ENCODE measurements at regions not wholly inside any gene's neighbourhood (a gene's known extent, or its start where the extent isn't known, plus 50 kb on each side); places are given as distances from the start of the nearest gene placed in this dataset.

DNA sequence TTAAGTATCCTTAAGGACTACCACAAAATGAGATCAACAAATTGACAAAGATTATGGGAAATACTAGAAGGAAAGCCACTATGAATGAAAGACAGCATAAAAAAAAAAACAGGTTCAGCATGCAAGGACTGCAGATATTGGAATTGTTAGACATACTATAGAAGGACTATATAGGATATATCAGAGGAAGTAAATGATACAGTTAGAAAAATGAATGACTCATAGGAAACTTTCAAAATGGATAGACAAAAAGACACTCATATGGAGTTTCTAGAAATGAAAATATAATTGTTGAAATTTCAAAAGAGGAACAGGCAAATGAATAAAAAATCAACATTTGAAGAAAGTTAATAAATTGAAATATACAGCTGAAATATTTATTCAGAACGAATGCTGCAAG is 180.6 kb downstream of the PLK2 start:
- TF ChIP-seq, protein P1, sequence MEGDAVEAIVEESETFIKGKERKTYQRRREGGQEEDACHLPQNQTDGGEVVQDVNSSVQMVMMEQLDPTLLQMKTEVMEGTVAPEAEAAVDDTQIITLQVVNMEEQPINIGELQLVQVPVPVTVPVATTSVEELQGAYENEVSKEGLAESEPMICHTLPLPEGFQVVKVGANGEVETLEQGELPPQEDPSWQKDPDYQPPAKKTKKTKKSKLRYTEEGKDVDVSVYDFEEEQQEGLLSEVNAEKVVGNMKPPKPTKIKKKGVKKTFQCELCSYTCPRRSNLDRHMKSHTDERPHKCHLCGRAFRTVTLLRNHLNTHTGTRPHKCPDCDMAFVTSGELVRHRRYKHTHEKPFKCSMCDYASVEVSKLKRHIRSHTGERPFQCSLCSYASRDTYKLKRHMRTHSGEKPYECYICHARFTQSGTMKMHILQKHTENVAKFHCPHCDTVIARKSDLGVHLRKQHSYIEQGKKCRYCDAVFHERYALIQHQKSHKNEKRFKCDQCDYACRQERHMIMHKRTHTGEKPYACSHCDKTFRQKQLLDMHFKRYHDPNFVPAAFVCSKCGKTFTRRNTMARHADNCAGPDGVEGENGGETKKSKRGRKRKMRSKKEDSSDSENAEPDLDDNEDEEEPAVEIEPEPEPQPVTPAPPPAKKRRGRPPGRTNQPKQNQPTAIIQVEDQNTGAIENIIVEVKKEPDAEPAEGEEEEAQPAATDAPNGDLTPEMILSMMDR (IDR thresholded peaks at IDR 0.05; ENCODE audit: borderline replicate concordance, extremely low read depth, low read length, poor library complexity, severe bottlenecking) = no peak
- TF ChIP-seq EZH2 (IDR thresholded peaks at IDR 0.05; ENCODE audit: borderline replicate concordance, low read depth, low read length, severe bottlenecking) = no peak
